GM12892 (cell line): ENCODE measurements at regions not wholly inside any gene's neighbourhood (a gene's known extent, or its start where the extent isn't known, plus 50 kb on each side); places are given as distances from the start of the nearest gene placed in this dataset.

Experiments used
- DNase-seq: peaks from one replicate; pipeline ENCODE4 v3.0.0; 2011; ENCODE audit not compliant: insufficient read length
- FAIRE-seq: peaks from 2 replicates; lab custom pipeline; 2011; peaks lifted over from hg19 to GRCh38; lab: Jason Lieb, UNC
- POLR2A ChIP-seq: IDR thresholded peaks from 2 replicates; pipeline ENCODE4 v1.6.1; 2011; ENCODE audit warnings: low read depth, low read length, control low read depth
- POLR2AphosphoS5 ChIP-seq: IDR thresholded peaks from 2 replicates; pipeline ENCODE4 v1.6.1; 2011; ENCODE audit warnings: low read depth, low read length, control low read depth
- TAF1 ChIP-seq: IDR thresholded peaks from 2 replicates; pipeline ENCODE4 v1.6.1; 2011; ENCODE audit warnings: low read depth, mild to moderate bottlenecking, control low read depth, low read length, borderline replicate concordance

- FAIRE-seq (no peak), DNase-seq (no peak)
- no peak for TF ChIP-seq POLR2A
- TF ChIP-seq POLR2AphosphoS5: no peak
- TF ChIP-seq TAF1: no peak
Observed at GRCh38 chr4:111919639-111920038, 225.6 kb upstream of the FAM241A start.

GRCh38 chr4:111921714-111922113 is 223.5 kb upstream of the FAM241A start:
- DNase-seq (no peak), FAIRE-seq (no peak)
- TF ChIP-seq POLR2AphosphoS5 (no peak), TAF1 (no peak), POLR2A (no peak)

GRCh38 chr4:111923786-111924185 is 221.5 kb upstream of the FAM241A start:
- TF ChIP-seq POLR2A (no peak), TAF1 (no peak), POLR2AphosphoS5 (no peak)
- DNase-seq (no peak), FAIRE-seq (no peak)

DNA sequence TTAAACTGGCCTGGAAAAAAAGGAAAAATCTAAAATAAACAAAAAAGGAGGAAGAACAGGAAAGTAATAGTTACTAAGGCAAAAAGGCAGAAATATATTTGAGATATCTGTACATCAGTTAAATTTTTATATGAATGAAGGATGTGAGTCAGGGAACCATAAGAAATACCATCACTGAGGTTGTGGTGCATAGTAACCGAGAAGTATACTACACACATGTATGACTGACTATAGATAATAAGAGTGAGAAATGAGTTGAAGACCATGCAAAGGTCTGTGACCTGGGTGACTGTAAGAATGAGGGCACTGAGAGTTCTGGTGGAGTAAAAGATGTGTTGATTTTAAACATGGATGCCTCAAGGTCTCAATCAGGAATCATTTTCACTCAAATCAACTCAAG is 220.6 kb upstream of the FAM241A start:
- no peak for DNase-seq
- no peak for FAIRE-seq
- TF ChIP-seq POLR2A (no peak), POLR2AphosphoS5 (no peak), TAF1 (no peak)

DNA sequence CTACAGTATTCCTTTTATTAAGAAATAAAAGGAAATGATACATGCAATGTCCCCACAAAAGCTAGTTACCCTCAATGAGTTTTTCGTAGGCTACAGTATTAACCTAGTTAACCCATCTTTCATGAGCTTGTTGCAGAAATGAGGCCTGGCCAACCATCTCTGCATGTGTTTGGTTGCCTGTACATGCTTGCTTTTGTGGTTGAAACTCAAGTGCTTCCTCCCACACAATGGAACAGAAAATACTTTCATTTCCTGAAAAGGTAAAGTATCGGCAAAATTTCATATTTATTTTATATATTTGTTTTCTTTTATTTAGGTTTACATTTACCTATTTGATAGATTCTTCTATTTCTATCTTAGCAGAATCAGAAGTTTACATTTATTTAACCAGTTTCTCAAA is 214.6 kb upstream of the FAM241A start:
- DNase-seq: no peak
- peak; percentile 72 for FAIRE-seq
- TF ChIP-seq TAF1 (no peak), POLR2AphosphoS5 (no peak), POLR2A (no peak)

- no peak for FAIRE-seq
- no peak for TF ChIP-seq POLR2AphosphoS5
- TF ChIP-seq POLR2A: no peak
- no peak for TF ChIP-seq TAF1
- DNase-seq: no peak
Observed at GRCh38 chr4:111933703-111934102, 211.6 kb upstream of the FAM241A start.

- no peak for FAIRE-seq
- TF ChIP-seq POLR2AphosphoS5: no peak
- TF ChIP-seq POLR2A: no peak
- TF ChIP-seq TAF1: no peak
- no peak for DNase-seq
Observed at GRCh38 chr4:111934314-111934713, 210.9 kb upstream of the FAM241A start.

- TF ChIP-seq POLR2A: no peak
- peak; percentile 70 for FAIRE-seq
- DNase-seq: no peak
Observed at GRCh38 chr4:111937368-111937767, 207.9 kb upstream of the FAM241A start.

- DNase-seq (no peak), FAIRE-seq (no peak)
- TF ChIP-seq POLR2A: no peak
Observed at GRCh38 chr4:111941957-111942356, 203.3 kb upstream of the FAM241A start.

GRCh38 chr4:111943796-111944203 is 201.5 kb upstream of the FAM241A start:
- DNase-seq: peak; percentile 5
- TF ChIP-seq POLR2A (no peak), POLR2AphosphoS5 (no peak), TAF1 (no peak)
- FAIRE-seq: peak; percentile 84

DNA sequence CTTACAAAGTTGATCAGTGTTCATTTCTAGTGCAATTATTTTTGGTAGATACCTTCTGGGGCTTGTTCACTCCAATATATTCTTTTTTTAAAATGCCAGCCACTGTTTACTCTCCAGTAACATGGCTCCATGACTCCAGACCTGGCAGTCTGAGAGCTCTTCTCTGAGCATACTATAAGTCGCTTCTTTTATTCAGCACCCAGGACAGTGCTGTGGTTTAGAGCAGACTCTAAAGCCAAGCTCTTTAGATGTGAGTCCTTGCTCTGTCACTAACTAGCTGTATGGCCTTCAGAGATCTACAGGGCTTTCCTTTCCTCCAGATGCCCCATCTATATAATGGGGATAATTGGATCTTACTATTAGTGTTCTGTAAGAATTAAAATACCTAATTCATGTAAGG is 200.2 kb upstream of the FAM241A start:
- TF ChIP-seq POLR2A (no peak), POLR2AphosphoS5 (no peak), TAF1 (no peak)
- FAIRE-seq (no peak), DNase-seq (no peak)

DNA sequence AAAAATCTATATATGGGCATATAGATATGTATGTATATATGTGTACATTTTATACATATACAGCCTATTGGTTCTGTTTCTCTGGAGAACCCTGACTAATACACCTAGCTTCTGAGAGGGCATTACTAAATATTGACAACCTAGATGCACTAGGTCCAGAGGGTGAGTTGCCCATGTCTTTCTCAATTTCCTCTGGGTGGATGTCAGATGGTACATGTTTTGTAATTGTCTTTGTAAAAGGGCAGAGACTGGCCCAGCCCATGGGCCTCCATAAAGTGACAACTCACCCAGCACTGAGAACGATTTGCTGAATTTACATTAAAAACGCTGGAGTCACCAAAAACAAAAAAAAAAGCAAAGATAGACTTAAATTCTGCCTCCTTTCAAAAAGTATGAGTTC is 198.5 kb upstream of the FAM241A start:
- TF ChIP-seq TAF1 (no peak), POLR2A (no peak), POLR2AphosphoS5 (no peak)
- FAIRE-seq (no peak), DNase-seq (no peak)

DNA sequence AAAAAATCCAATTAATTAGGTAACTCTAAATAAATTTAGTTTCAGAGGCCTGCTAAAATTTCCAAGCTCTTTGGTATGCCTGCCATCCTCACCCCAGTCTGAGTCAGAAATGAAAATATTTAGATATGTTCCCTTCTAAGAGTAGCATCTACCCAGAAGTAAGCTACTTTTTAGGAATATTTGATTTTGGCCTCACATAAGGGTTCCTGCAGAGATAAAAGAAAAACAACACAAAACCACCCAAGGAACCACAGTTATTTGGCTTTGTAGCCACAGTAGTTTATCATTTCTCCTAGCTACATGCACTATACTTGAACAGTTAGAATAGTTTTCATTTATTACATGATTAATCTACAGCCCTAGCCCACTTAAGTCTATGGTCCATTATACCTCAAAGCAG is 192.6 kb upstream of the FAM241A start:
- no peak for TF ChIP-seq POLR2AphosphoS5
- no peak for TF ChIP-seq POLR2A
- no peak for TF ChIP-seq TAF1
- no peak for DNase-seq
- no peak for FAIRE-seq

- FAIRE-seq (no peak), DNase-seq (no peak)
- TF ChIP-seq TAF1: no peak
- no peak for TF ChIP-seq POLR2AphosphoS5
Observed at GRCh38 chr4:111954550-111954949, 190.7 kb upstream of the FAM241A start.
